ENCODE measurements at regions not wholly inside any gene's neighbourhood (a gene's known extent, or its start where the extent isn't known, plus 50 kb on each side); places are given as distances from the start of the nearest gene placed in this dataset.

- DNase-seq, result no peak
Measured at GRCh38 chr12:30827101-30828066, 72.6 kb upstream of the CAPRIN2 start.

- no peak for DNase-seq
Measured at GRCh38 chr12:30826276-30826675, 71.5 kb upstream of the CAPRIN2 start.

- no peak for DNase-seq
Measured at GRCh38 chr12:30825341-30825740, 70.6 kb upstream of the CAPRIN2 start.

DNA sequence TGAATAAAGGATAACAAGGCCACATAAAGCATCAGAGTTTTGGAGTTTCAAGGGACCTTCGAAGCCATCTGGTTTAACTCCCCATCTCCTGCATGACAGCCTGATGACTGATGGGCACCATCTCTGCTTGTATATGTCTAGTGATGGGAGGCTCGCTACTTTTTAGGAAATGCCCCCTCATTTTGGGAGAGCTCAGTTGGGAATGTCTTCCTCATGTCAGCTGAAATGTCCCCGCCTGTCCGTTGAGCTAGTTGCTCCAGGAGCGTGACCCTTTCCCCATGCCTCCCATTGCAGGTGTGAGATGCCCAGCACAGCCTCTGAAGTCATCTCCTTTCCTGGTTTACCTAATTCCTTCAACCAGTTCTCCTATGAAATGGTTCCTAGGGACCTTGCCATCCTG, 69.6 kb upstream of the CAPRIN2 start:
- no peak for DNase-seq

- DNase-seq, result no peak
Measured at GRCh38 chr12:30823764-30824163, 69.0 kb upstream of the CAPRIN2 start.

DNA sequence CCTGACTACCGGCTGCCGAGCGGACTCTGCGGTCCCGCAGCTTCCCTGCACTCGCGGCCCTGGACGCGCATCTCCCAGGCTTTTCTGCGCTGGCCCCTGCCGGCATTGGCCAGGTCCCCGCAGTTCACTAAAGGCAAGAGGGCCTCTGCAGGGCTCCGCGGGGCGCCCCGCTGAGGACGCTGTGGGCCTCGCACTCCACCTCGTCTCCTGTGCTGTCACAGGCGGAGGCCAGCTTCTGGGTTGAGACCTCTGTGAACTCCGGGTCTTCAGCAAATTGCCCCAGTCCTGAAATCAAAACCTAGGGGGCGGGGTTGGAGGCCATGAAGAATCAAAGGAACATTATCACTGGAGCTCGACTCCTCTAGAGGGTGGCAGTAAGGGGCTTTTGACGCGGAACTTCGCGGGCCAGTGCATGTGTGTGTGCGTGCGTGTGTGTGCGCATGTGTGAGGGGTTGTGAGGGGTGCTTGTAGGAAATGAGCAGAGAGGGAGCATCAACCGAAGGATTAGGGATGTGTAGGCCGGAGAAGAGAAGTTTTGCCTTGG, 68.5 kb upstream of the CAPRIN2 start:
- DNase-seq, result peak; percentile 27

- DNase-seq, result peak; percentile 12
Measured at GRCh38 chr12:30822385-30823155, 67.8 kb upstream of the CAPRIN2 start.

GRCh38 chr12:30820406-30820946, 65.7 kb upstream of the CAPRIN2 start:
- DNase-seq, result no peak

- DNase-seq, result no peak
Measured at GRCh38 chr12:30818562-30818961, 63.8 kb upstream of the CAPRIN2 start.

DNA sequence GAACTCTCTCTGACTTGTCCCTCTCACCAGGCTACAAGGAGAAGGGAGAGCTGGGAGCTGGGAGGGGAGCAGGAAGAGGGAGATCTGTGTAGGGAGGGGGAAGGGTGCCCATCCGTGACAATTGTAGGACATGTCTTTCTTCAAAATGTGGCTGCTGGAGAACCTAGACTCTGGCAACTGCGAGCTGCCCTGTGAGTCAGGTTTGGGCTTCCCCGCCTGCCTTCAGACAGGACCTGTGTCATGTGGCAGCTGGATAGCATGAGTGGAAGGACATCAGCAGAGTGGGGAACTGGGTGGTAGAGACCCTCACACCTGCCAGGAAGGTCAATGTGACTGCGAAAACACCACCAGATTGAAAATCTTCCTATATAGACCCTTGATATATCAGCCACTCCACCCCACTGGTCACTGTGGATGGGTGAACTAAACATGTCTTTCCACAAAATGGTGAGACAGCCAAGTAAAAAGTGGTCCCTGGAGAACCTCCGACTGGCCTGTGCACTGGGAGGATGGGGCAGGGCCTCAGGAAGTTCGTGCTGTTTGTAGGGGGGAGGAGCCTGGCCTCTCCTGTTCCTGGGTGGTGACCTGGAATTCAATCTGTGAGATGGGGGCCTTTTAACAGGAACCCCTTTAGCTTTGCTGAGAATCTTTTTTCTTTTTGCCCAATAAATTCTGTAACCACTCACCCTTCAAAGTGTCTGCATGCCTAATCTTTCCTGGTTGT, 62.2 kb upstream of the CAPRIN2 start:
- DNase-seq, result no peak

GRCh38 chr12:30814295-30814655, 59.5 kb upstream of the CAPRIN2 start:
- DNase-seq, result no peak

GRCh38 chr12:30813525-30814294, 59.0 kb upstream of the CAPRIN2 start:
- no peak for DNase-seq

- DNase-seq, result no peak
Measured at GRCh38 chr12:30811966-30812365, 57.2 kb upstream of the CAPRIN2 start.

DNA sequence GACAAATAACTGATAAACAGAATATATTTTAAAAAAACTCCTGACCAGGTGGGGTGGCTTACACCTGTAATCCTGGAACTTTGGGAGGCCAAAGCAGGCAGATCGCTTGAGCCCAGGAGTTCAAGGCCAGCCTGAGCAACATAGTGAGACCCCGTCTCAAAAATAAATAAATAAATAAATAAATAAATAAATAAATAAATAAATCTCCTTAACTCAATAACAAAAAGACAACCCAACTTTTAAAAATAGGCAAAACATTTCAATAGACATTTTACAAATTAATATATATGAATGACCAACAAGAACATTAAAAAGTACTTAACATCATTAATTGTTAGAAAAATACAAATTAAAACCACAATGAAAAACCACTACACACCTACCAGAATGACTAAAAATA, 56.2 kb upstream of the CAPRIN2 start:
- DNase-seq, result no peak

GRCh38 chr12:30807695-30808034, 52.9 kb upstream of the CAPRIN2 start:
- no peak for DNase-seq

- DNase-seq, result peak; percentile 28
Measured at GRCh38 chr12:30806989-30807694, 52.4 kb upstream of the CAPRIN2 start.

DNA sequence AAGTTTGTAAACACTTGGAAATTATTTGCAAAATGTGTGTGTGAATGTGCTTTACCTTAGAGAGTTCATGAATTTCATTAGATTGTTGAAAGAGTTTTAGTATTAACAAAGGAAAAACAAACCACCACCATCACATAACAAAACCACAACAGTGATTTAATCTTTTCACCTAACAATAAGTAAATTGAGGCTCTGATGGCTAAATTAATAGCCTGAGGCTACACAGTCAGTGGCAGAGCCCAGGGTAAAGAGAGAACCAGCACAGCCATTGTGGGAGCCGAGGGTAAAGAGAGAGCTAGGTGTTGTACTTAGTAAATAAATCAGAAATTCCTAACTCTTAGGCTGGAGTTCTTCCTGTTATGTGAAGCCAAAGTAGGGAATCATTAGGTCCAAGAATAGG, 51.2 kb upstream of the CAPRIN2 start:
- DNase-seq, result no peak
